Right lobe of liver (tissue), 6 donors: ENCODE measurements at regions not wholly inside any gene's neighbourhood (a gene's known extent, or its start where the extent isn't known, plus 50 kb on each side); places are given as distances from the start of the nearest gene placed in this dataset.

ENCODE experiments used
- ATAC-seq, 4 donors: fragments of 200-7000 bp; cut with Tn5 transposase; one replicate each; pipeline ENCODE4 v1.9.1; 2020; ENCODE audit warnings: mild to moderate bottlenecking in 4 of 4, moderate library complexity in 4 of 4
- DNase-seq, 3 donors: peaks; one replicate each; pipeline ENCODE4 v3.0.0-alpha.2; 2020
- H3K27ac ChIP-seq, 3 donors: fragments of 200-600 bp; one replicate each; pipeline ENCODE4 v1.8.0; 2022
- H3K27me3 ChIP-seq, 2 donors: fragments of 200-600 bp; one replicate each; pipeline ENCODE4 v1.8.0; 2022
- H3K36me3 ChIP-seq, 4 donors: fragments of 200-600 bp; sonication (generic) in 1 of 4; one replicate each; pipeline versions ENCODE4 v1.5.1 to v1.8.0; 2017 to 2022; ENCODE audit warnings: control low read depth in 1 of 4
- H3K4me1 ChIP-seq, 4 donors: fragments of 200-600 bp; sonication (generic) in 1 of 4; one replicate each; pipeline versions ENCODE4 v1.5.1 to v1.8.0; 2017 to 2022; ENCODE audit warnings: control low read depth in 1 of 4
- H3K4me3 ChIP-seq, 3 donors: fragments of 200-600 bp; one replicate each; pipeline ENCODE4 v1.8.0; 2022
- H3K9me3 ChIP-seq, 4 donors: fragments of 200-600 bp; sonication (generic) in 1 of 4; one replicate each; pipeline versions ENCODE4 v1.5.1 to v1.8.0; 2017 to 2022; ENCODE audit warnings: control low read depth in 1 of 4
- POLR2A ChIP-seq: fragments of 450-650 bp; IDR thresholded peaks from one replicate; pipeline ENCODE4 v1.6.1; 2017; ENCODE audit warnings: antibody characterized with exemption, mild to moderate bottlenecking
- WGBS: methylation state at CpG from one replicate; pipeline ENCODE4 v1.1.6; 2018; ENCODE audit warnings: low coverage, low lambda C conversion rate; ENCODE audit not compliant: insufficient coverage; ENCODE audit errors: missing lambda C conversion rate; 5-methylcytosine and 5-hydroxymethylcytosine counted together
- intact Hi-C, 2 donors: fragments of 100-400 bp; cut with DNase I; formaldehyde crosslinking; loops; one replicate each; pipeline versions ENCODE4 v1.11.2 to v1.14.1; 2022
- TF ChIP-seq, protein P1 (sequence below), 4 donors: fragments of 200-600 bp in 3 of 4; fragments of 450-650 bp in 1 of 4; IDR thresholded peaks; one replicate each; pipeline versions ENCODE4 v1.5.1 to v1.8.0; 2016 to 2022; ENCODE audit warnings: antibody characterized with exemption in 4 of 4, mild to moderate bottlenecking in 2 of 4
- donor health status: DM: no; HTN: yes; CAD: no.
- donor health status: DM: no; HTN: no; CAD: no.
- donor health status: DM: no; HTN: no; CAD: no.
- donor health status: DM: no; HTN: yes; CAD: no.
- donor health status: DM: no; HTN: yes; CAD: no.

- Histone ChIP-seq H3K27me3 (no peaks in the 10 kb centered on the region), H3K4me1 (no peaks in the 10 kb centered on the region), H3K27ac (no peak overlapping the region), H3K9me3 (no peaks in the 10 kb centered on the region), H3K36me3 (no peaks in the 10 kb centered on the region), H3K4me3 (no peak overlapping the region)
- intact Hi-C loops = no loop called here
- DNase-seq (no peak), ATAC-seq (peak in 1 of 4 donors; percentile 86)
- TF ChIP-seq, protein P1, sequence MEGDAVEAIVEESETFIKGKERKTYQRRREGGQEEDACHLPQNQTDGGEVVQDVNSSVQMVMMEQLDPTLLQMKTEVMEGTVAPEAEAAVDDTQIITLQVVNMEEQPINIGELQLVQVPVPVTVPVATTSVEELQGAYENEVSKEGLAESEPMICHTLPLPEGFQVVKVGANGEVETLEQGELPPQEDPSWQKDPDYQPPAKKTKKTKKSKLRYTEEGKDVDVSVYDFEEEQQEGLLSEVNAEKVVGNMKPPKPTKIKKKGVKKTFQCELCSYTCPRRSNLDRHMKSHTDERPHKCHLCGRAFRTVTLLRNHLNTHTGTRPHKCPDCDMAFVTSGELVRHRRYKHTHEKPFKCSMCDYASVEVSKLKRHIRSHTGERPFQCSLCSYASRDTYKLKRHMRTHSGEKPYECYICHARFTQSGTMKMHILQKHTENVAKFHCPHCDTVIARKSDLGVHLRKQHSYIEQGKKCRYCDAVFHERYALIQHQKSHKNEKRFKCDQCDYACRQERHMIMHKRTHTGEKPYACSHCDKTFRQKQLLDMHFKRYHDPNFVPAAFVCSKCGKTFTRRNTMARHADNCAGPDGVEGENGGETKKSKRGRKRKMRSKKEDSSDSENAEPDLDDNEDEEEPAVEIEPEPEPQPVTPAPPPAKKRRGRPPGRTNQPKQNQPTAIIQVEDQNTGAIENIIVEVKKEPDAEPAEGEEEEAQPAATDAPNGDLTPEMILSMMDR (IDR thresholded peaks at IDR 0.05) = no peak
- no peak for TF ChIP-seq POLR2A
- 83% methylated on average over 4 of the region's 4 CpGs for WGBS
Measured at GRCh38 chr2:176445956-176446355, 176.7 kb downstream of the MTX2 start.

DNA sequence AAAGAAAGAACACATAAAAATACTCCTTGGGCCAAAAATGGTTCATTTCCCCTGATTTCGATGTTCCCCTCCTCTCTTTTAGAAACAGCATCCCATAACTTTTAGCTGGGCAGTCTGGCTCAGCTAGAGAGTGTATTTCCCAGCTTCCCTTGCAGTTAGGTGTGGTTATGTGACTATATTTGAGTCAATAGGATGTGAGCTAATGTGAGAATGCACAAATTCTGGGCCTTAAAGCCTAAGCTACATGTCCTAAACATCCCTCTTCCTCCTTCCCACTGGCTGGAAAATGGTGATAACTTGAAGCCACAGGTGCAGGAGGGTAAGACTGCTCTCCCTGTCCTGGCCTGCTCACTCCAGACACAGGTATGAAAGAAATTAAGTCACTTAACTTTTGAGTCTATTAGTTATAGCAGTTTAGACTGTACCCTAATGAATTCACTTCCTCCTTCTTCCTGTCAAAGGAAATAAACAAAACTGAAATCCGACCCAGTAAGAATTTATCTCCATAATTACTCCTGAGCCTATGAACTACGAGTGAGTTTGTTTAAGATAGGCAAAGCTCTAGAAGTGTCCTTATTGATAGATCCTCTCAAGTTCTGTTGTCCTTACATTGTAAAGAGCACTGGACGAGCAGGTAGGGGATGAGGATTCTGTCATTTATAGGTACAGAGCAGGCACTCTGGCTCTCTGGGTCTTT, 177.6 kb downstream of the MTX2 start:
- ATAC-seq (no peak), DNase-seq (no peak)
- WGBS = 56% methylated on average over 4 of the region's 4 CpGs
- intact Hi-C loops = no loop called here
- Histone ChIP-seq H3K4me3 (no peak overlapping the region), H3K4me1 (no peaks in the 10 kb centered on the region), H3K9me3 (no peaks in the 10 kb centered on the region), H3K27me3 (no peaks in the 10 kb centered on the region), H3K27ac (no peak overlapping the region), H3K36me3 (no peaks in the 10 kb centered on the region)
- TF ChIP-seq POLR2A = no peak
- TF ChIP-seq, protein P1 (IDR thresholded peaks at IDR 0.05) = no peak

- no peaks in the 10 kb centered on the region for H3K27me3 ChIP-seq
- no peak for ATAC-seq
- H3K9me3 ChIP-seq = no peaks in the 10 kb centered on the region
- no peaks in the 10 kb centered on the region for H3K4me1 ChIP-seq
- TF ChIP-seq, protein P1 (IDR thresholded peaks at IDR 0.05) = no peak
- no peak for TF ChIP-seq POLR2A
- intact Hi-C loops = no loop called here
- no peak for DNase-seq
- H3K27ac ChIP-seq = no peak overlapping the region
- H3K4me3 ChIP-seq = no peak overlapping the region
- no peaks in the 10 kb centered on the region for H3K36me3 ChIP-seq
- 67% methylated on average over 1 of the region's 1 CpG for WGBS
Measured at GRCh38 chr2:176447616-176448015, 178.4 kb downstream of the MTX2 start.

DNA sequence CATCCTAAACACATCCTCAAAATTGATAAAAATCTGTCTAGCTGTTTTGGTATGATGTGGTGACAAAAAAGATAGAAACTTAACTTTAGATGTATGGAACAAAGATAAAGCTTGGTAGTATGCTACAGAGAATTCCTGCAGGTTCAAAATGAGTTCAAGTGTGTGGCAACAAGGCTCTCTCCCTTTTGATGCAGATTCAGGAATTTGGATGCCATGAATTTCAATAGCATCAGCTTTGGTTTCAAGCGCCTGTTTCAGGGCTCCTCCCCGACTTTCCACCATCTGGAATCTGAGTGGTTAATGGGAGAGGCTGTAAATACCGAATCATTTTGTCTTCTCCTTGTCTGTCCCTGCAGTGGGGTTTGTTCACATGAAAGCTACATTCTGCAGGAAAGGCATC, 180.6 kb downstream of the MTX2 start:
- H3K4me1 ChIP-seq = peaks cover 0 to 8% (median 3%) of the 10 kb centered on the region in 4 donors
- H3K9me3 ChIP-seq = peaks cover 0 to 3% (median 0%) of the 10 kb centered on the region in 4 donors
- TF ChIP-seq POLR2A = no peak
- TF ChIP-seq, protein P1 (IDR thresholded peaks at IDR 0.05) = no peak
- ATAC-seq (no peak), DNase-seq (no peak)
- no peak overlapping the region for H3K27ac ChIP-seq
- H3K27me3 ChIP-seq = no peaks in the 10 kb centered on the region
- WGBS = 86% methylated on average over 3 of the region's 3 CpGs
- intact Hi-C loops = loop anchor here in 1 of 2 donors (10.0 kb wide), 1 partner anchor 305 kb away; no protein-coding TSS in a partner anchor
- no peak overlapping the region for H3K4me3 ChIP-seq
- H3K36me3 ChIP-seq = no peaks in the 10 kb centered on the region
